DND-41 (cell line): ENCODE measurements at regions not wholly inside any gene's neighbourhood (a gene's known extent, or its start where the extent isn't known, plus 50 kb on each side); places are given as distances from the start of the nearest gene placed in this dataset.

Experiments used
- ATAC-seq: fragments of 200-7000 bp; cut with Tn5 transposase; 3 replicates; pipeline ENCODE4 v1.9.1; 2021; ENCODE audit warnings: low read depth; ENCODE audit not compliant: insufficient read depth
- DNase-seq: peaks from one replicate; pipeline ENCODE4 v3.0.0-alpha.2; 2020
- H2AFZ ChIP-seq: 2 replicates; pipeline ENCODE4 v1.6.0; 2012; ENCODE audit warnings: low read depth, low read length
- H3K27ac ChIP-seq: 2 replicates; pipeline ENCODE4 v1.5.1; 2012; ENCODE audit warnings: low read length, inconsistent platforms
- H3K27me3 ChIP-seq: fragments of 200-600 bp; sonication (generic); 2 replicates; pipeline ENCODE4 v1.6.0; 2012; ENCODE audit warnings: low read length, mild to moderate bottlenecking, inconsistent platforms; ENCODE audit not compliant: insufficient read depth, poor library complexity
- H3K36me3 ChIP-seq: 2 replicates; pipeline ENCODE4 v1.5.1; 2012; ENCODE audit warnings: low read length, inconsistent platforms; ENCODE audit not compliant: insufficient read depth
- H3K4me1 ChIP-seq: 2 replicates; pipeline ENCODE4 v1.5.1; 2012; ENCODE audit warnings: mild to moderate bottlenecking, low read length; ENCODE audit not compliant: insufficient read depth
- H3K4me2 ChIP-seq: 2 replicates; pipeline ENCODE4 v1.6.0; 2012; ENCODE audit warnings: mild to moderate bottlenecking, moderate library complexity, low read length, inconsistent platforms; ENCODE audit not compliant: insufficient read depth
- H3K4me3 ChIP-seq, 2 experiments: fragments of 200-600 bp in 1 of 2; shearing (Covaris generic) in 1 of 2; 2 replicates each; pipeline ENCODE4 v1.5.1; 2012 to 2016; ENCODE audit warnings: inconsistent platforms in 2 of 2, low read length in 2 of 2, mild to moderate bottlenecking in 2 of 2, low read depth in 1 of 2, moderate library complexity in 1 of 2
- H3K79me2 ChIP-seq: 2 replicates; pipeline ENCODE4 v1.6.0; 2012; ENCODE audit warnings: low read length, inconsistent platforms; ENCODE audit not compliant: insufficient read depth
- H3K9ac ChIP-seq: 2 replicates; pipeline ENCODE4 v1.6.0; 2012; ENCODE audit warnings: low read depth, mild to moderate bottlenecking, inconsistent platforms, low read length, moderate library complexity
- H3K9me3 ChIP-seq: 2 replicates; pipeline ENCODE4 v1.5.1; 2012; ENCODE audit warnings: low read length, moderate library complexity, mild to moderate bottlenecking, inconsistent platforms; ENCODE audit not compliant: insufficient read depth, severe bottlenecking
- H4K20me1 ChIP-seq: 2 replicates; pipeline ENCODE4 v1.6.0; 2012; ENCODE audit warnings: low read length; ENCODE audit not compliant: insufficient read depth
- CTCF ChIP-seq: IDR thresholded peaks from 2 replicates; pipeline ENCODE4 v1.5.1; 2012; ENCODE audit warnings: borderline replicate concordance, low read length, moderate library complexity, mild to moderate bottlenecking; ENCODE audit not compliant: poor library complexity, severe bottlenecking; ENCODE audit errors: extremely low read depth
- EZH2 ChIP-seq: IDR thresholded peaks from 3 replicates; pipeline ENCODE4 v1.6.1; 2012; ENCODE audit warnings: borderline replicate concordance, low read depth, mild to moderate bottlenecking, moderate library complexity, low read length, inconsistent platforms; ENCODE audit not compliant: severe bottlenecking

DNA sequence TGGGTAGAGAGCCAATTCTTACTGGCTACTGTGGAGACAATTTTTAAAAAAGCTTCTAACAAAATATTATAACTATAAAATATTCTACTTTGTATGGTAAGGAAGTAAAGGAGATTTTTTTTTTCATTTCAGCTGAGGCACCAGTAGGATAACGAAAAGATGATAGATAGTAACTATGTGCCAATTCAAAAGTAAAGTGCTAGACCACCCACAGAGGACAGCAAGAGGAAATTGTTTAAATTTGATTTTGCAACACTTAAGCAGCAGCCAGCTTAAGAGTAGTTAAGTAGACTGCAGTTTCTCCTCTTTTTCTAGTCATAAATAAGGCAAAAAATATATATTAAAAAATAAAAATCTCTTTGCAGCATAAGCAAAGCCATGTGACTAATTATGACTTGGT lies 1539.3 kb upstream of the ACO1 start:
- Histone ChIP-seq H3K4me2 (no peak overlapping the region), H3K27ac (no peak overlapping the region), H3K36me3 (no peaks in the 10 kb centered on the region), H3K79me2 (no peaks in the 10 kb centered on the region), H2AFZ (no peak overlapping the region), H4K20me1 (no peaks in the 10 kb centered on the region), H3K9ac (no peak overlapping the region), H3K27me3 (no peaks in the 10 kb centered on the region), H3K4me3 (no peak overlapping the region), H3K4me1 (no peaks in the 10 kb centered on the region), H3K9me3 (no peaks in the 10 kb centered on the region)
- no peak for DNase-seq
- no peak for TF ChIP-seq CTCF
- ATAC-seq: no peak

- DNase-seq (no peak), ATAC-seq (no peak)
- Histone ChIP-seq H3K4me3 (no peak overlapping the region), H3K27me3 (no peaks in the 10 kb centered on the region), H3K9me3 (no peaks in the 10 kb centered on the region), H2AFZ (no peak overlapping the region), H3K4me1 (no peaks in the 10 kb centered on the region), H3K27ac (no peak overlapping the region), H3K79me2 (no peaks in the 10 kb centered on the region), H3K4me2 (no peak overlapping the region), H3K9ac (no peak overlapping the region), H3K36me3 (no peaks in the 10 kb centered on the region), H4K20me1 (no peaks in the 10 kb centered on the region)
- no peak for TF ChIP-seq CTCF
- no peak for TF ChIP-seq EZH2
Measured at GRCh38 chr9:30846651-30847050, 1537.8 kb upstream of the ACO1 start.

DNA sequence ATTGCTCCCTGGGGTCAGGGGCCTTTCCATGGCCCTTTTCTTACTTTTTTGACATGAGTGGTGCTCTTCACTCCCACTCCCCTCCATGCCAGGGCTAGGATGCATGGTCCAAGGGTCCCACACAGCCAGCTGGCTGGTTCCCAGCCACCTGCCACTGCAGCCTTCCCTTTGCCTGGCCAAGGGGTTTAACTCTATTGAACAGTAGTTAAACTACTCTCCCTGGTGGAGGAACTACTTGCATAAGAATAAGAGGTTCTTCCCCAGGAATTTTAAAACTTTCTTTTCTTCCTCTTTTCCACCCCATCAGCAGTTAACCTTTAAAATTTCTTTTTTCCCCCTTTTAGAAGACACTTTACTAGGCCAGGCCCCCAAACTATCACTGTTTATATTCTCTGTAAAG lies 1532.8 kb upstream of the ACO1 start:
- no peaks in the 10 kb centered on the region for H3K79me2 ChIP-seq
- no peaks in the 10 kb centered on the region for H3K4me1 ChIP-seq
- no peaks in the 10 kb centered on the region for H3K9me3 ChIP-seq
- no peaks in the 10 kb centered on the region for H4K20me1 ChIP-seq
- H3K27me3 ChIP-seq: no peaks in the 10 kb centered on the region
- H3K9ac ChIP-seq: no peak overlapping the region
- TF ChIP-seq EZH2 (no peak), CTCF (no peak)
- H3K36me3 ChIP-seq: no peaks in the 10 kb centered on the region
- no peak overlapping the region for H3K4me2 ChIP-seq
- no peak overlapping the region for H3K4me3 ChIP-seq
- no peak for ATAC-seq
- H2AFZ ChIP-seq: no peak overlapping the region
- H3K27ac ChIP-seq: no peak overlapping the region
- no peak for DNase-seq

DNA sequence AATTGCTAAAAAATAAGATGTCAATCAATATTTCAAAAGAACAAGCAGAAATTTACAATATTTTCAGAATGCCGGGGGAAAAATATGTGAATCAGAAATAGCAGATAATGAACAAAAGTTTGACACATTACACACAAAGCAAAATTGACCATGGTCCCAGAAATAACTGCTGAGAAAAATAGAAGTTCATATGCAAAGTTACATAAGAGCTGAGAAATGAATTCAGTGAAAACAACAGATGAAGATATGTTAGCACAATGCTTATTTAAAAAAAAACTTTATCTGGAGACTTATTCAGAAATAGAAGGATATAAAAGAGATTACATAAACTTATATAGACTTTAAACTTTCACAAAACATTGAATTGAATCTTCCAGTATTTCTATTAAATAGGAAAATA lies 1483.7 kb upstream of the ACO1 start:
- Histone ChIP-seq H3K9ac (no peak overlapping the region), H3K79me2 (no peaks in the 10 kb centered on the region), H3K27ac (no peak overlapping the region), H3K4me2 (no peak overlapping the region), H3K27me3 (no peaks in the 10 kb centered on the region), H2AFZ (no peak overlapping the region), H3K4me1 (no peaks in the 10 kb centered on the region), H4K20me1 (no peaks in the 10 kb centered on the region), H3K36me3 (no peaks in the 10 kb centered on the region), H3K9me3 (no peaks in the 10 kb centered on the region), H3K4me3 (no peak overlapping the region)
- DNase-seq: no peak
- ATAC-seq: no peak
- TF ChIP-seq CTCF (no peak), EZH2 (no peak)
